HG03066 (cell line): ENCODE measurements at regions not wholly inside any gene's neighbourhood (a gene's known extent, or its start where the extent isn't known, plus 50 kb on each side); places are given as distances from the start of the nearest gene placed in this dataset.
"Not testable (repeated sequence)": the region's sequence is repeated elsewhere in the genome, so short reads cannot be mapped to it uniquely, and the experiment has no call there.

Experiments
- ATAC-seq: cut with Tn5 transposase; IDR thresholded peaks from one replicate; pipeline ENCODE4 v1.9.1; 2021; ENCODE audit warnings: low read depth; ENCODE audit not compliant: unreplicated experiment

GRCh38 chr5:167269146-167269545 lies 1022.3 kb upstream of the WWC1 start:
- no peak for ATAC-seq

- no peak for ATAC-seq
These were observed 1020.4 kb upstream of the WWC1 start for GRCh38 chr5:167271081-167271480.

- no peak for ATAC-seq
These were observed 1019.9 kb upstream of the WWC1 start for GRCh38 chr5:167271511-167271910.

- no peak for ATAC-seq
These were observed 1011.3 kb upstream of the WWC1 start for GRCh38 chr5:167280111-167280510.

DNA sequence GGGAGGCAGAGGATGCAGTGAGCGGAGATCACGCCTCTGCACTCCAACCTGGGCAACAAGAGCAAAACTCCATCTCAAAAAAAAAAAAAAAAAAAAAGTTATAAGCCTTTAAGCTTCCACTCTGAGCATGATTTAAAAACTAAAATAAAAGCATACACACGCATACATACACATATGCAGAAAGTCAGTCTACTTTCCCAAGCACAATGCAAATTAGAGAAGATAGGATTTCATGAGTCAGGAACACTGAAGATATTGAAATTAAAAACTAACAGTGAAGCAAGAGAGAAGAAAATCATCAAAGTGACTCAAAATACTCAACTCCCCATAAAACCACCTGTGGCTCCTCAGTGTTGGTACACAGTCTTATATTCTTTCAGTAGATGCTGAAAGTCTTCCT lies 1009.5 kb upstream of the WWC1 start:
- no peak for ATAC-seq

GRCh38 chr5:167283691-167284090 lies 1007.8 kb upstream of the WWC1 start:
- ATAC-seq = no peak

GRCh38 chr5:167284222-167284890 lies 1007.1 kb upstream of the WWC1 start:
- ATAC-seq = no peak

- no peak for ATAC-seq
These were observed 1005.9 kb upstream of the WWC1 start for GRCh38 chr5:167285591-167285990.

DNA sequence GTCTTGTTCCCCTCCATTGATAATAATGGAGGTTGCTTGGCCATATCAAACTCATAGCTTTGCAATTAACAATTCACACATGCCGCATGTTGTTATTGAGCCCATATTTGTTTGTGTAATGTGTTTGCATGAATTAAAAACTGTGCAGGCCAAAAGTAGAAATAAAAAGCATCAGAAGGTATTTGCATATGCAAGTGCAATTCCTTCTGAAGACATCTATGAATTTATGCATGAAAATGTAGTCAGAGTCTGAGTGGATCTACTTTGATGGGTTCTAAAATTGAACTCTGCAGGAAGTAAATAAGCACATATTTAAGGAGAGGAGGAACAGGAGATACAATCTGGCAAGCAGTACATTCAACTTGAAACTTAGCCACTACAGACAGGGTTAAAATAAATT lies 1004.6 kb upstream of the WWC1 start:
- no peak for ATAC-seq

- ATAC-seq = no peak
These were observed 1001.0 kb upstream of the WWC1 start for GRCh38 chr5:167290478-167290877.

DNA sequence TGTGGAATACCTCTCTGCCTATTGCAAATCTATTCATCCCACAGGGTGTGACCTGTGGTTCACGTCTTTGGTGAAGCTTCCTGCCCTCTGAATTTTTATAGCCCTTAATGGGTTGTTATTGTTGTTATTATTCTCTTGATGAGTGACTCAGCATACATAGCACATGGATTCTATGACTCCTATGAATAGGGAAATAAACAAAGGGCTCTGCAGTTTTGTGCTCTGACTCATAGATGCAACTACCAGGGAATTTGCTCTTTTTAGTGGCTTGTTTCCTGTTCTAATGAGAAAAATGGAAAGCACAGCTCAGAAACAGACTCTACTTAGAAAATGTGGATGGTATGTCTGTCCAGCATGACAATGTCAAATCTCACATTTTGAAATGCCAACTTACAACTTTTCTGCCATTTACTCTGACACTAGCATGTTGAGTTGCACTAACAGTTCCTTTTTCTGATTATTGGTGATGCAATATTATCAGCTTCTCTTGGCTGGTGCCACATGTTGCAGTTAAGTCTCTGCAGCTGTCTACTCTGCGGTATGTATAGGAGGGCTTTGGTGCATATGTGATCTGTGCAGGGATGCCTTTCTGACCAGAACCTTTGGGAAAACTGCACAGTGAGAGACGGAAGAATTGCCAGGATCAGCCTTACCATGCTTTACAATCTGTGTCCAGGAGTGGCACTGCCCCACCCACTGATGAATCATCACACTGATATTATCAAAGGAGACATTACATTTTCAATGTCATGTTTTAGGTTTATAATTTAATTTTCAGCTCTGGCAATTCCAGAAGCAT lies 996.4 kb upstream of the WWC1 start:
- no peak for ATAC-seq

- ATAC-seq = no peak
These were observed 995.8 kb upstream of the WWC1 start for GRCh38 chr5:167295681-167296005.

GRCh38 chr5:167296066-167296465 lies 995.4 kb upstream of the WWC1 start:
- no peak for ATAC-seq

DNA sequence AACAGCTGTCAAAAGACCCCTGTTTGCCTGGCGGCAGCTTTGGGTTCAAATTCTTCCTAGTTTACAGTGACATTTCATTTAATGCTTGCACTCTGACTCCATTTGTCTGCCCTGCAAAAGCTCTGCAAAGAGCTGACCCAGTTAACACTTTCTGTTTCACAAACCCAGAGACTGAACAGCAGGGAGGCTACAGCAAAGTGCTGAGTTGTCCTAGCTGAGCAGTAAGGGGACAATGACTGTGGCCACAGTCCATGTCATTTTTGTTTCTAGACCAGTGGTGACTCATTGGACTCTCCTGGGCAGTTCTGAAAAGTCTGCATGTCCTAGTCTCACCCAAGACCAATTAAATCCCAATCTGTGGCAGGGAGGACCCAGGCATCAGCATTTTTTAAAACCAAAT lies 994.8 kb upstream of the WWC1 start:
- ATAC-seq = no peak

GRCh38 chr5:167299861-167300260 lies 991.6 kb upstream of the WWC1 start:
- ATAC-seq = not testable (repeated sequence)

DNA sequence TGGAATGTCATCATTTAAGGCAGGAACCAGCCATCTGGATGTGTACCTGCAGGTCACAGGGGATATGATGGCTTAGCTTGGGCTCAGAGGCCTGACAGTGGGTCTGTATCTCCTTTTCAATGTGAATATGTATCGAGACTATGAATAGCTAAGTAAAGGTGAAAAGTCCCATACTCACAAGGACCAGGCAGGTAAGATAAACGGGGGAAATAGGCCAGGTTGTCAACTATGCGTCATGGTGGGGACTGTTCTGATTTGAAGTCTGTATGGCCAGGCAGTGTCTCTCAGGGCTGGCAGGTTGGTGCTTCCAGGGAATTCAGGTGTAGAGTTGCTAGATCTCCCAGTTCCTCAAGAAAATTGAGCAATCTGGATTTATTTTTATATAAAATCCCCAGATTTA lies 987.9 kb upstream of the WWC1 start:
- no peak for ATAC-seq

DNA sequence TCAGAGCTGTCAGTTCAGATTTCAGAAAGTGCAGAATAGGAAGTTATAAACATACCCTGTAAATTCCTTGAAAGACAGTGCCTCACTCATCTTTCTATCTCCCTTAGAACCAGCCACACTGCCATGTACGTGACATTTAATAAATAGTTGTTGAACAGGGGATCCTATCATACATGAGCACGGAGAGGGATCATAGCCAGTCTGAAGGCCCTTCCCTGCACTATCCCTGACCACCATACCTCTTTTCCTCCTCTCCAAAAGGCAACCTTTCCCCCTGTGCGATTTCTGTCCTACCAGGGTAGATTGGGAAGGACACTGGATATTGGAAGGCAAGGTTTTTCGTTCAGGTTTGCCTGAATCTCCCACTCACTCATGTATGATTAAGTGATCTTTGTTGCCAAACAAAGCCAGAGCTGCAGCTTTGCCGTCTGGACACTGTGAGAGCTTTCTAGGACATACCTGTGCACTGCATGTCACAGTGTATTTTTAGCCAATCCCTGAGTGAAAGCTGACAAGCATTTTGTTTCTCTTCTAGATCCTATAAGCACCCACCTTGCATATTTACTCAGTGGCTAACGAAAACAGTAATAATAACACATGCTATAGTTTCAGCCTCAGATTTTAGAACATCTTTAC lies 986.5 kb upstream of the WWC1 start:
- no peak for ATAC-seq

DNA sequence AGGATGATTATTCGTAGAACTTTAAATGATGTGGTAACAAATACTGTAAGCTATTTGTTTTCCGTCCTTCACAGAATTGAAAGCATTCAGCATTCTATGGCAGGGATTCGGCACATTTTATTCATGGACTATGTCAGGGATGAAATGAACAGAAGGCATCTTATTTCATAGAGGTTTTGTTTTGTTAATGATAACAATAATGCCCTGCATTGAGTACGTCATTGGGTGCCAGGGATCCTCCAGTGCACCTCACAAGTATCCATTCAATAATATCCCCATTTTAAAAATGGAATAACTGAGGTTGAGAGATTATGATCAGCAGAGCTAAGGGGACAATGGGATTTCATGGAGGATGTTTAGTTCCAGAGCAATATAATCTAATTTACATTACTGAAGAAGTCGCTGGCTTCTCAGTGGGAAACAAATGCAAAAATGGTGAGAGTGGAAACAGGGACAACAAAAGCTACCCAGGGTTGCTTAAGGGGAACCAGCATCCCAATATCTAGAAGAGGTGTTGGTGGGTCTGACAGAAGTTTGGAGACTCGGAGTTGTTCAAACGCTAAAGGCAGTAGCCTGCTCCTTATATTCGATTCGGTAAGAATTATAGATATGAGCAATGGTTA lies 985.7 kb upstream of the WWC1 start:
- ATAC-seq = no peak

DNA sequence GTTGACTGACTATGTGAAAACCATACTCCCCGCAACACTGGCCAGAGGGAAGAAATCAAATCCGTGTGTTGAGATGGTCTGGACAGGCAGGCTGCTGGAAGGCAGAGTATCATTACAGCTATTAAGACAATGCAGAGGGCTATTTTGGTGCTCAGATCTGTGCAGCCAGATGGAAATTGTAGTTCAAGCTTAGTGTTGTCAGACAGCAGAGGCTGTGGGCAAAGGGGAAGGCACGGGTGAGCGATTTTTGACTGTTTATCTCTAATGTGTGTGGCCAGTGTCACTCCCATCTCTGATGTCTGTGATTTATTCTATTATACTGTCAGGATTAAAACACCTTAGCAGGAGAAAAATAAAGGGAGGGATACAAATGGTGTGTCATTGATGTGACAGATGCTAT lies 984.4 kb upstream of the WWC1 start:
- no peak for ATAC-seq

GRCh38 chr5:167308466-167308865 lies 983.0 kb upstream of the WWC1 start:
- no peak for ATAC-seq

- ATAC-seq = no peak
These were observed 981.4 kb upstream of the WWC1 start for GRCh38 chr5:167309941-167310517.
